ENCODE measurements at regions not wholly inside any gene's neighbourhood (a gene's known extent, or its start where the extent isn't known, plus 50 kb on each side); places are given as distances from the start of the nearest gene placed in this dataset.
"Not testable (repeated sequence)": the region's sequence is repeated elsewhere in the genome, so short reads cannot be mapped to it uniquely, and the experiment has no call there.

- no peak for DNase-seq
These were observed 62.1 kb downstream of the ZWINT start for GRCh38 chr10:56298941-56299340.

- no peak for DNase-seq
These were observed 64.4 kb downstream of the ZWINT start for GRCh38 chr10:56296618-56297017.

- DNase-seq = no peak
These were observed 72.7 kb downstream of the ZWINT start for GRCh38 chr10:56288403-56288802.

- no peak for DNase-seq
These were observed 75.0 kb downstream of the ZWINT start for GRCh38 chr10:56286096-56286495.

- DNase-seq = no peak
These were observed 81.8 kb downstream of the ZWINT start for GRCh38 chr10:56279270-56279669.

GRCh38 chr10:56269181-56269580 is 91.9 kb downstream of the ZWINT start:
- no peak for DNase-seq

GRCh38 chr10:56266120-56266519 is 94.9 kb downstream of the ZWINT start:
- no peak for DNase-seq

- DNase-seq = no peak
These were observed 102.1 kb downstream of the ZWINT start for GRCh38 chr10:56258991-56259390.

GRCh38 chr10:56258378-56258777 is 102.7 kb downstream of the ZWINT start:
- no peak for DNase-seq

- no peak for DNase-seq
These were observed 105.8 kb downstream of the ZWINT start for GRCh38 chr10:56255298-56255697.

GRCh38 chr10:56240471-56240870 is 120.6 kb downstream of the ZWINT start:
- DNase-seq = no peak

GRCh38 chr10:56231436-56231835 is 129.6 kb downstream of the ZWINT start:
- DNase-seq = no peak

GRCh38 chr10:56222237-56222636 is 138.8 kb downstream of the ZWINT start:
- no peak for DNase-seq

- DNase-seq = no peak
These were observed 148.1 kb downstream of the ZWINT start for GRCh38 chr10:56212951-56213350.

- no peak for DNase-seq
These were observed 179.5 kb downstream of the ZWINT start for GRCh38 chr10:56181607-56182006.

- no peak for DNase-seq
These were observed 182.8 kb downstream of the ZWINT start for GRCh38 chr10:56178210-56178609.

GRCh38 chr10:56155091-56155513 is 206.0 kb downstream of the ZWINT start:
- DNase-seq = not testable (repeated sequence)

- DNase-seq = no peak
These were observed 214.3 kb downstream of the ZWINT start for GRCh38 chr10:56146806-56147205.

- no peak for DNase-seq
These were observed 218.8 kb downstream of the ZWINT start for GRCh38 chr10:56142092-56142728.

- no peak for DNase-seq
These were observed 221.7 kb downstream of the ZWINT start for GRCh38 chr10:56139405-56139804.

- DNase-seq = no peak
These were observed 225.2 kb downstream of the ZWINT start for GRCh38 chr10:56135828-56136227.

- DNase-seq = no peak
These were observed 237.8 kb downstream of the ZWINT start for GRCh38 chr10:56123247-56123646.

- DNase-seq = no peak
These were observed 244.4 kb downstream of the ZWINT start for GRCh38 chr10:56116684-56117083.

GRCh38 chr10:56109454-56109853 is 251.6 kb downstream of the ZWINT start:
- DNase-seq = no peak

GRCh38 chr10:56104923-56105322 is 256.1 kb downstream of the ZWINT start:
- no peak for DNase-seq

Measured in right hindlimb (tissue), 1 donor.